ACC112 (cell line): ENCODE measurements at regions not wholly inside any gene's neighbourhood (a gene's known extent, or its start where the extent isn't known, plus 50 kb on each side); places are given as distances from the start of the nearest gene placed in this dataset.

Source experiments
- H2AFZ ChIP-seq: fragments of 200-600 bp; sonication (generic); one replicate; pipeline ENCODE4 v1.6.0; 2017; ENCODE audit warnings: antibody characterized with exemption, low read length; ENCODE audit not compliant: unreplicated experiment
- H3K27ac ChIP-seq: fragments of 200-600 bp; sonication (generic); 2 replicates; pipeline ENCODE4 v1.5.1; 2014; ENCODE audit warnings: low read depth, mild to moderate bottlenecking, antibody characterized with exemption, low read length, moderate library complexity
- H3K27me3 ChIP-seq: fragments of 200-600 bp; sonication (generic); 2 replicates; pipeline ENCODE4 v1.6.1; 2014; ENCODE audit warnings: mild to moderate bottlenecking, antibody characterized with exemption, low read length, moderate library complexity, mixed read lengths; ENCODE audit not compliant: insufficient read depth
- H3K36me3 ChIP-seq: fragments of 200-600 bp; sonication (generic); 2 replicates; pipeline ENCODE4 v1.6.1; 2016; ENCODE audit warnings: mild to moderate bottlenecking, antibody characterized with exemption, low read length, moderate library complexity, mixed read lengths; ENCODE audit not compliant: insufficient read depth
- H3K4me1 ChIP-seq: fragments of 200-600 bp; sonication (generic); one replicate; pipeline ENCODE4 v1.6.1; 2016; ENCODE audit warnings: low read length, mixed read lengths; ENCODE audit not compliant: insufficient read depth, unreplicated experiment, control insufficient read depth
- H3K4me3 ChIP-seq: fragments of 200-600 bp; sonication (generic); 2 replicates; pipeline ENCODE4 v1.5.1; 2014; ENCODE audit warnings: mild to moderate bottlenecking, low read depth, low read length
- H3K79me2 ChIP-seq: fragments of 200-600 bp; sonication (generic); one replicate; pipeline ENCODE4 v1.6.0; 2016; ENCODE audit warnings: low read length; ENCODE audit not compliant: control insufficient read depth, unreplicated experiment, insufficient read depth

DNA sequence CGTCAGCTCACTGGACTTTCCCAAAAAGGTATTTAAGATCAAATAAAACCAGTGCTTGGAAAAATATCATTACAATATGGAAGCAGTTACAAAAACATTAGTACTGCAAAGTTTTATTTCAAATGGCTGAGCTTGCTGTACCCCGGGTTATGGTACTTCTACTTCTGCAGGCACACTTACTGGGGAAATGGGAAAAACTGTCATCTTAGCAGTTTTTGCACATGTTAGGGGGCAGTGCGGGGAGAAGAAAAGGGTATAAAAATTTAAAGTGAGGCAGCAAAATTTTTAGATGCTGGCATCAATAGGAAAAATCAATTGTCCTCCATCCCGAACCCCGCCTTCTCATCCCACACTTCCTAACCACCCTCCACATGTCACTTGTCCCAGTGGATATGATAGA lies 133.4 kb downstream of the ATG4C start:
- no peaks in the 10 kb centered on the region for H3K79me2 ChIP-seq
- no peak overlapping the region for H2AFZ ChIP-seq
- no peaks in the 10 kb centered on the region for H3K36me3 ChIP-seq
- H3K27ac ChIP-seq = no peak overlapping the region
- H3K4me1 ChIP-seq = no peaks in the 10 kb centered on the region
- H3K4me3 ChIP-seq = no peak overlapping the region
- peaks cover 62% of the 10 kb centered on the region for H3K27me3 ChIP-seq

DNA sequence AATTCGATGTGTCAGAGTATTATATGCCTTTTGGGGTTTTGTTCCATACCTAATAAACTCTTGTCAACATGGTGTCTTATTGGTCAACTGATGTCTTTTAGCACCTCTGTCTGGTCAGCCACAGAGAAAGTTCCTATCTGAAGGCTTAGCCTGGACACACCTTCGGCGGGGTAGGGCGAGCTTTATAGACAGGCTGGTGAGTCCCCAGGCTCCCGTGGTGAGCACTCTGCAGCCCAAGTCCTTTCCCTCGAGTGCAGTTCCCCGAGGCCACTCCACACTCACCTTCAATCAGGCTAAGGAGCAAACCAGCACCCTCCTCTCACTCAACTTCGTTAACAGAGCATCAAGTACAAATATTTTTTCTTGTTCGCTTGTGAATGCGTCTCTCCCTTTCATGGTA lies 133.9 kb downstream of the ATG4C start:
- Histone ChIP-seq H3K4me3 (no peak overlapping the region), H3K27ac (no peak overlapping the region)

DNA sequence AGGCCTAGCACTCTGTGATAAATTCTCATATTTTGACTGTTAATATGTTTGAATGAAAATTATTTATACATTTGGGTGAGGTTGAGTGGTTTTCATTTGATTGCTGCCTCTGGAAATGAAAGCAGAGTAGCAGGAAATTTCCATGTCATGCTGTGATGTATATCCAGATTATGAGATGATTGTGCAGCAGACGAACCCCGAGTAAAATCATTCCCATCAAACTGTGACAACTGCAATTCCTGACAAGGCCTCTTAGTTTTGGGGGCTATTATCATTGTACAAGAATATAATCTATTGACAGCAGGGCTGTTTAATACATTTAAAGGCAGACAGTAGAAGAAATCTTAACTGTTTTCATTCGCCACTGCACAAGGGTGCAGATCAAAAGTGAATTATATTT lies 134.8 kb downstream of the ATG4C start:
- no peaks in the 10 kb centered on the region for H3K79me2 ChIP-seq
- no peak overlapping the region for H2AFZ ChIP-seq
- H3K36me3 ChIP-seq = no peaks in the 10 kb centered on the region
- H3K27me3 ChIP-seq = peaks cover 60% of the 10 kb centered on the region
- H3K27ac ChIP-seq = no peak overlapping the region
- H3K4me1 ChIP-seq = no peaks in the 10 kb centered on the region
- no peak overlapping the region for H3K4me3 ChIP-seq

More for the DNA sequence above, 133.9 kb downstream of the ATG4C start:
- Histone ChIP-seq H3K4me1 (no peaks in the 10 kb centered on the region), H3K79me2 (no peaks in the 10 kb centered on the region), H3K36me3 (no peaks in the 10 kb centered on the region), H2AFZ (no peak overlapping the region), H3K27me3 (peaks cover 60% of the 10 kb centered on the region)

DNA sequence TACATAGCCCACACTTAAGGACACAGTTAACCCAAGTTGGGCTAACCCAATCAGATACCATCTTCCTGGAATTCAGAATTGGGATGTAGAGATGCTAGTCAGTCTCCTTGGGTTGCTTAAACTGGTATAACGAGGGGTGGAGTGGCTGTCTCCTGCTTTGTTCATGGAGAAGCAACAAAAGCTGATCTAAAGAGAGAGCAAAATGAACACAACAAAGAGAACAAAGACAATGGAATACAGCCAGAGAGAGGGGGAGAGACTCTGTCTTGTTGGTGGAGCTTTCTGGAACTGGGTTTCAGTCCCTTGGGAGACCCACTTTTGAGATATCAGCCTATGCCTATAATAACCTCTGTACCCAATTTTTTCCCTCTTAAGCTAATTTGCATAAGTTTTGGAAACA lies 138.1 kb downstream of the ATG4C start:
- H2AFZ ChIP-seq = no peak overlapping the region
- H3K4me3 ChIP-seq = no peak overlapping the region
- H3K36me3 ChIP-seq = no peaks in the 10 kb centered on the region
- no peaks in the 10 kb centered on the region for H3K79me2 ChIP-seq
- no peak overlapping the region for H3K27ac ChIP-seq
- peaks cover 58% of the 10 kb centered on the region for H3K27me3 ChIP-seq
- no peaks in the 10 kb centered on the region for H3K4me1 ChIP-seq

DNA sequence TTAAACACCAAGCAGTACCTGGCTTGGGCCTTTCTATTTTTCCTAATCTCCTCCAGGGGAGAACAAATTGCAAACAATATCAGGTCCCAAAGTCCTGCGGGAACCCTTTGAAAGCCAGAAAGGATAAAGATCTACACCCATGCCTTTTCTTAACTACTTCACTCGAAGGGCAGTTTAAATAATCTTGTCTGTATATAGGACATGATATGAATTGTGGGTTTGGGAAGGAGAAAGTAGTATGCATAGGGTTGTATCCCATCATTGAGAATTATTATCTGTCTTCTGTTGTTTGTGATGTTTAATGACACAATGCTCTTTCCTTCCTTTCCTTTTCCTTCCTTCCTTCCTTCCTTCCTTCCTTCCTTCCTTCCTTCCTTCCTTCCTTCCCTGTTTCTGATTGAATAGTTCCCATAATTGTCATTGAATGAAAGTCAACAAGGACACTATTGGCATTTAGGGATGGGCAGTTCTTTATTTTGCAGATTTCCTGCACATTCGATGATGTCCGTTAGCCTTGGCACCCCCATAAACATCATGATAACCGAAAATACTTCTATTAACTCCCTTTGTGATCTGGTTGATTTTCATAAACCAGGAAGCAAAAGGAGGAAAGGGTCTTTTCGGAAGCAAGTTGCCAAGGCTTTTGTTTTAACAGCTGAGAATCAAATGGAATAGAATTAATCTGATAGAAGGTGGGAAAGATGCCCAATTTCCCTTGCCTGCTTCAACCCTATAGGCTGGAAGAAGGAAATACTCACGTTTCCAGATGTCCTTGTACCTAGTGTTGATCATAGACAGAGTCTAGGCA lies 141.3 kb downstream of the ATG4C start:
- Histone ChIP-seq H3K27ac (no peak overlapping the region), H3K27me3 (peaks cover 68% of the 10 kb centered on the region), H3K36me3 (no peaks in the 10 kb centered on the region), H3K4me1 (no peaks in the 10 kb centered on the region), H3K79me2 (no peaks in the 10 kb centered on the region), H3K4me3 (no peak overlapping the region), H2AFZ (no peak overlapping the region)

DNA sequence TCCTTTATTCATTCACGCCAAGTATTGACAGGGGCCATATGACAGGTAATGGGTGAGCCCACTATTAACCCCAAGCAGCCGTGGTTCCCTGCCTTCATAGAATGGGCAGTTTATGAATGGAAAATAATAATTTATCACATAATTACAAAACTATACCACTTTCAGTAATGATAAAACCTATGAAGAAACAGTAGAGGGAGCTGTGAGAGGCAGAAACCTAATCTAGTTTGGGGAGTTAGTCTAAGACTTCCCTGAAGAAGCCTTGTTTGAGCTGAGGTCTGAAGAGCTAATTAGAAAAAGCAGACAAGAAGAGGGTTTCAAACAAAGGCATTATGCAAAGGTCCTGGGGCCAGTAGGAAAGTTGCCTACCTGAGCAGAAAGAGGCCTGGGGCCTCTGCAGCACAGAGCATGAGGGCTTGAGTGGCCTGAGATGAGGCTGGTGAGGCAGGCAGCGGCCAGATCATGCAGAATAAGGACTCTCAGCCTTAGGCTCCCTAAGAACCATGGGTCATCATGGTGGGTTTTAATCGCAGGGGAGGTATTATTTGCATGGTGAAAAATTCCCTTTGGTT lies 142.8 kb downstream of the ATG4C start:
- H3K27ac ChIP-seq = no peak overlapping the region
- H3K4me1 ChIP-seq = no peaks in the 10 kb centered on the region
- no peak overlapping the region for H2AFZ ChIP-seq
- no peaks in the 10 kb centered on the region for H3K79me2 ChIP-seq
- H3K4me3 ChIP-seq = no peak overlapping the region
- peaks cover 80% of the 10 kb centered on the region for H3K27me3 ChIP-seq
- H3K36me3 ChIP-seq = no peaks in the 10 kb centered on the region

DNA sequence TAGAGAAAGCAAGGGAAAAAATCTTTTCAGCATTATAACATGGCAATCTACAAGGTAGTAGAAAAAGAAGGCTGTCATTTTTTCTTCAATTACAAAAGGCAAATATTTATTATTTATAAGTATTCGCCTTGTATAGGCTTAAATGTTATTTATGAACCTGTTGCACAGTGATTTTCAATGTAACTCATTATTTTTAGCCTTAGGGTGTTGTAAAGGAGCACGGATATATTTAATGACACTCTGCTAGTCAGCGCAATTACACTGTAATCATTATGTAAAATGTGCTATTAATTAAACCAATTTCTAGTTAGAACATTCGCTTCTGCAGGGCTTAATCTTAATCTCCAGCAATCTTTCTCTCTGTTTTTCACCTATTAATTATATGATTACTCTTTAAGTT lies 145.0 kb downstream of the ATG4C start:
- no peaks in the 10 kb centered on the region for H3K4me1 ChIP-seq
- peaks cover 82% of the 10 kb centered on the region for H3K27me3 ChIP-seq
- H3K36me3 ChIP-seq = no peaks in the 10 kb centered on the region
- H3K27ac ChIP-seq = no peak overlapping the region
- H2AFZ ChIP-seq = no peak overlapping the region
- no peaks in the 10 kb centered on the region for H3K79me2 ChIP-seq
- no peak overlapping the region for H3K4me3 ChIP-seq

DNA sequence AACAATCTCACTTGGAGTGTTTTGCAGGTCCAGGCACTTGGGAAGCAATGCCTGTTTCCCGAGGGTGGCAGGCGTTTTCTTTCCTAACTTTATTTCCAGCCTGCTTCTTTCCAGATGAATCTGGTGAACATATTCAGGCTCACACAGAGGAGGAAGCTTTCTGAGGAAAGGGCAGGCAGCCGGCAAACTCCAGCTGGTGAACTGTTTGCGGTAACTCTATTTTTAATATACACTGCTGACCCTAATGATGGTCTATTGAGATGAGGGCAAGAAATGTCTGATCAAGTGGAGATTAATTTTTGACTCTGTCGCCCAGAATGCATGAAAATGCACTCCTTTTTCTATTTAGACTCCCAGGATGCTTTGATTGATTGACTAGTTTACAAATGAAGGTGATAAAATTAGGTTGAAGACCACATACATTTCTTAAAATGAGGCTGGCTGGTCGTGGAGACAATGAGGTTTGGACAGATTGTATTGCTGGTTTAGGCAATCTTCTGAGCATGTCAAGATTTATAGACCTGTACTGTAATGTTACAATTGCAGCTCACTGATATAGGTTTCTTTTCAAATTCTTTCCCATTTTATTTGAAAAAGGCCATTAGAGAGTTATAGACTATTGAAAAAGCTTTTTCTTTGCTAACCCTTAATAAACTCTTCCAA lies 153.8 kb downstream of the ATG4C start:
- no peaks in the 10 kb centered on the region for H3K36me3 ChIP-seq
- H3K27ac ChIP-seq = no peak overlapping the region
- peaks cover 78% of the 10 kb centered on the region for H3K27me3 ChIP-seq
- no peak overlapping the region for H3K4me3 ChIP-seq
- H3K79me2 ChIP-seq = no peaks in the 10 kb centered on the region
- H3K4me1 ChIP-seq = no peaks in the 10 kb centered on the region
- H2AFZ ChIP-seq = no peak overlapping the region

DNA sequence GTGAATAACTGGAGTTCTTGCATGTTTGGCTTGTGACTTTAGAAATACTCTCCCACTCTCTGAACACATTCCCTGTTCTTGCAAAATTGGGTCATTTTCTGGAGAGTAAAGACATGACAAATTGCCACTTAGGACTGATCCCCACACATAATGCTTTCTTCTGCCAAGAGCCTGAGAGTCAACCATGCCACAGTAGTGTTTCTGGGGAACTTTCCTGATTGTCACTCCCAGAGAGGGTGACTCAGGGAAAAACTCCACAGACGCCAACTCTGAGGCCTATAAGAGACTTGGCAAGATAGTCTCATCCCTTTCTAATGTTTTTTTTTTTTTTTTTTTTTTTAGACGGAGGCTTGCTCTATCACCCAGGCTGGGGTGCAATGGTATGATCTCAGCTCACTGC lies 157.8 kb downstream of the ATG4C start:
- Histone ChIP-seq H3K27me3 (peaks cover 65% of the 10 kb centered on the region), H3K4me3 (no peak overlapping the region), H3K27ac (no peak overlapping the region), H2AFZ (no peak overlapping the region), H3K36me3 (no peaks in the 10 kb centered on the region), H3K79me2 (no peaks in the 10 kb centered on the region), H3K4me1 (no peaks in the 10 kb centered on the region)

DNA sequence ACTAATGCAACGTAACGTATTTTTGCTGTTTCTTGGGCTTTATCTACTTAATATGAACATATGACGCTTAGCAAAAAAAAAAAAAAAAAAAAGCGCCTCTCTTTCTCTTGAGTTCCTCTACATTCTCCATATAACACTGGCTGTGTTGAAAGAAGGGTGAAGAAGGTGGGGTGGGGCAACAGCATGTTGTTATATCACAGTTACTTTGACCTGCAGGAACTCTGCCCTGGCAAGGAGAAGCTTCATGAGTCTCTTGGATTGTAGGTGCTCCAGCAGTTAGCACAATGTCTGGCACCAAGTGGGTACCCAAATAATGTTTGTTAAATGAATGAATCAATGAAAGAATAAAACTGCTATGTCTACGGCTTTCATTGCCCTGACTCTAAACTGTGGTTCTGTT lies 162.6 kb downstream of the ATG4C start:
- Histone ChIP-seq H3K4me1 (no peaks in the 10 kb centered on the region), H3K27me3 (peaks cover 62% of the 10 kb centered on the region), H3K36me3 (no peaks in the 10 kb centered on the region), H3K4me3 (no peak overlapping the region), H3K79me2 (no peaks in the 10 kb centered on the region), H3K27ac (no peak overlapping the region), H2AFZ (no peak overlapping the region)

DNA sequence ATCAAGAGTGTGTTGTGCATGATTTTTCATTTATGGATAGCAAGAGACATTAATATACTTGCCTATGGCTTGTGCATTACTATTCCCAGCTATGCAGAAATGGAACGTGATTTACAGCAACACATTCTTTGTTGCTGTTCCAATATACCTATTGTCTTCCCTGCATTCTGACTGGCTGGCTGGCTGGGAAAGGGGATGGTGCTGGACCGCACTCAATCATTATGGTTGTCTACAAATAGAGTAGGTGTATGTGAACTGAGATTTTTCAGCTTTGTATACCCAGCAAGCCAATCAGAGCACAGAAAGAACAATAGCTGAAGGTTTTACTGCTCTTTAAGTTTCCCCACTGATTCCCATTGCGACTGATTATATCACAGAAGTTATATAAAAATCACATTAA lies 167.5 kb downstream of the ATG4C start:
- Histone ChIP-seq H3K4me1 (no peaks in the 10 kb centered on the region), H3K27ac (no peak overlapping the region), H3K36me3 (no peaks in the 10 kb centered on the region), H3K79me2 (no peaks in the 10 kb centered on the region), H3K4me3 (no peak overlapping the region), H3K27me3 (peaks cover 79% of the 10 kb centered on the region), H2AFZ (no peak overlapping the region)
